HG02610 (cell line): ENCODE measurements at regions not wholly inside any gene's neighbourhood (a gene's known extent, or its start where the extent isn't known, plus 50 kb on each side); places are given as distances from the start of the nearest gene placed in this dataset.
"Not testable (repeated sequence)": the region's sequence is repeated elsewhere in the genome, so short reads cannot be mapped to it uniquely, and the experiment has no call there.

Experiments used
- ATAC-seq: cut with Tn5 transposase; IDR thresholded peaks from one replicate; pipeline ENCODE4 v1.9.1; 2021; ENCODE audit warnings: mild to moderate bottlenecking, moderate library complexity; ENCODE audit not compliant: unreplicated experiment

DNA sequence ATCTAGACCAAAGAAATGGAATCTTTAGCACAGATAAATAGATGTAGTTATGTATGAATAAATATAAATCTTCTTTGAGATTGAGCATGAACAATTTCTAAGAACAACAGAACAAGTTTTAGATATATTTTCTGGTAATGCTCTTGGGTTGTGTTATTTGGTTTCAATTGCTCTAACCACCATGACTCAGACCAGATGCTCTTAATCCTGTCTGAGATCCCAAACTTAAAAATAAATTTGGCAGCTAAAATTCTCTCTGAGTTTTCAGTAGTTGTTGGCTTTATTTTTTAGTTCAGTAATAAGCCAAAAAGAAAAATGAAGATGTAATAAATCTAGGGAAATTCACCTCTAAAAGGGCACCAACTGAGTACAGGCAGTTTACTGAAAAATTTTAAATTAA is 1693.4 kb downstream of the NCAM2 start:
- no peak for ATAC-seq

DNA sequence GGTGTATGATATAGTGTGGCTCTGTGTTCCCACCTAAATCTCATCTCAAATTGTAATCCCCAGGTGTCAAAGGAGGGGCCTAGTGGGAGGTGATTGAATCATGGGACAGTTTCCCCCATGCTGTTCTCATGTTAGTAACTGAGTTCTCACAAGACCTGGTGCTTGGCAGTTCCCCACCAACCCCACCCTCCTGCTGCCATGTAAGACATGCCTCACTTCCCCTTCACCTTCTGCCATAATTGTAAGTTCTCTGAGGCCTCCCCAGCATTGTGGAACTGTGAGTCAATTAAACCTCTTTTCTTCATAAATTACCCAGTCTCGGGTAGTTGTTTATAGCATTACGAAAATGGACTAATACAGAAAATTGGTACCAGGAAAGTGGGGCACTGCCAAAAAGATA is 1705.3 kb downstream of the NCAM2 start:
- ATAC-seq = no peak

DNA sequence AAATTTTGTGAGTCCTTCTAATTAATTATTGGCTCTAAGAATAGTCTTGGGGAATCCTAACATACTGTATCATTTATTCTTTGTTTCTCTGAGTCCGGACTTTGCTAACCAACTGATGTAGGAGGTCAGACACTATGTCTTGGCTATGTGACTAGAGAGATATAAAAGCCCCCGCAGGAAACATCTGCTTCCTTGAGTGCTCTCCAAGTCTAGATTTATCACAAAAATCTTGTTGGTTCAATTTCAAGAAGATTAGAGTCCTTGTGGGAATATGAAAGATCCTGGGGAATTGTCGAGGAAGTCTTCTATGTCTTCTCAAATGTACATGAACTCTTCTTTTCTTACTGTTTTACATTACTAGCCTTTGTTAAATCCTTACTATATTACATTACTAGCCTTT is 1712.5 kb downstream of the NCAM2 start:
- ATAC-seq = no peak

DNA sequence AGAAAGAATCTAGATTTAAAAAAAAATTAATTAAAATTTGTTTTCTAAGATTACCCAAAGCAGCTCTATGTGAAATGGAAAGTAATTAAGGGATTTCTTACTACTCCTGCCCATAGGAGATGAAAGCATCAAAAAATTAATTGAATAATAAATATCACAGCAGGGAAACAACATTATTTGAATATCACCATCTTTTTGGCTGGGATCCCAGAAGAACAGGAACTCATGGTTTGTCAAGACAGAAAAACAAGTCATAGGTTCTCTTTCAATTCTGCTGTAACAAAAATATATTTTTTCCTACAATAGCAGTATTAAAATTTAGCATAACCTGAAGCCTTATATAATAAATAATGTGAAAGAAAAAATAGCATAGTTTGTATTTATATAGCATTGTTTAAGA is 1713.4 kb downstream of the NCAM2 start:
- no peak for ATAC-seq

DNA sequence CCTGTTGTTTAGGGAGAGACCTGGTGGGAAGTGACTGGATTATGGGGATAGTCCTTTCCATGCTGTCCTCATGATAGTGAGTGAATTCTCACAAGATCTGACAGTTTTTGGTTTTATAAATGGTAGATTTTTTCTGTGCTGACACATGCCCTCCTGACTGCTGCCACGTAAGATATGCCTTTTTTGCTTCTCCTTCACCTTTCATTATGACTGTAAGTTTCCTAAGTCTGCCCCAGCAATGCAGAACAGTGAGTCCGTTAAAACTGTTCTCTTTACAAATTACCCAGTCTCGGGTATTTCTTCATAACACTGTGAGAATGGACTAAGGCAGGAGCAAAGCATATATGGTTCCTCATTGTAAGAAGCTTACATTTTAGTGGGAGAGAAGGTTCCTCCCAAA is 1727.2 kb downstream of the NCAM2 start:
- peak; percentile 84 for ATAC-seq

DNA sequence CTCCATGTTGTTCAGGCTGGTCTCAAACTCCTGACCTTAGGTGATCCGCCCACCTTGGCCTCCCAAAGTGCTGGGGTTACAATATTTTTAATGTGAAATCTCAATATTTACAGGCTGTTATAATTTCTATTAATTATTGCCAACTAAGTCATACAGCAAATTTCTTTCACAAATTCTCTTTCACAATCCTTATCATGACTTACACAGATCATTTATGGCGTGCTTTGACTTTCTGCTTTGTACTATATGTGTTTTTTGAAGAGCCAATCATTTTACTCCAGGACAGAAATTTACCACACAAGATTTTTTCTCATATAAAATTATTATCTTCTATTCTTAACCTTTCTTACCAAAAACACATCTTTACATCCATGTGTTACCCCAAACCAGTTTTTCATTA is 1729.9 kb downstream of the NCAM2 start:
- no peak for ATAC-seq

DNA sequence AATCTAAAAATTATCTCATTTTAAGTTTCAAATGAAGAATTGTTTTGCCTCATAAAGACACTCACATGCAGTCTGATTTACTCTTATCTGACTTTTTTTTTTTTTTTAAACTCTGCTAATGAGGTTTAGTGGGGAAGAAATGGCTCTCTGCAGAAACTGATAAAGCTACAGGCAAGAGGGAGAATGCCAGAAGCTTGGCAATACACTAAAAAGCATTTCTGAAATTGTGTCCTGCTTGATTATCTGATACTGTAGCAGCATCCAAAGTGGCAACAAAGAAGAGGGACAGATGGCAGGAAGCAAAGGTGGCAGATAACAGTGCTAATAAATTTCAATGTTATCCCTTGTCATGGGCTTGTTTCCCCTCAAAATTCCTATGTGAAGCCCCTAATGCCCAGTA is 1744.9 kb downstream of the NCAM2 start:
- ATAC-seq = no peak

DNA sequence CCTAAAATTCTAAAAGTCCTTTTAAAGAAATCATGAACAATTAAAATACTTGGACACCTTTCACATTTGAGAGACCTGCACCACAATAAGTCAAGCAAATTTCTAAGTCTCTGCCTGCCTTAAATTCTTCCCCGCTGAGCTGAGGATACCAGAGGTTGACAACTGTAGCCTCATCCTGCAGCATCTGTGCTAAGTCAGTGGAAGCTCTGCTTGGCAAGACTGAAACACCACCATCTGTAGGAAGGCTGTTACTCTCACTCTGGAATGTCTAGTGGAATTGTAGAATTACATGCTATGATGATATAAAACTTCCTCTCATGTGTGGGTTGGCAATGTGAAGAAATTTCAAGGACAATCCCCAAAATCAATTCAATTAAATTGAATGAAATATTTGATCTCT is 1756.5 kb downstream of the NCAM2 start:
- no peak for ATAC-seq

DNA sequence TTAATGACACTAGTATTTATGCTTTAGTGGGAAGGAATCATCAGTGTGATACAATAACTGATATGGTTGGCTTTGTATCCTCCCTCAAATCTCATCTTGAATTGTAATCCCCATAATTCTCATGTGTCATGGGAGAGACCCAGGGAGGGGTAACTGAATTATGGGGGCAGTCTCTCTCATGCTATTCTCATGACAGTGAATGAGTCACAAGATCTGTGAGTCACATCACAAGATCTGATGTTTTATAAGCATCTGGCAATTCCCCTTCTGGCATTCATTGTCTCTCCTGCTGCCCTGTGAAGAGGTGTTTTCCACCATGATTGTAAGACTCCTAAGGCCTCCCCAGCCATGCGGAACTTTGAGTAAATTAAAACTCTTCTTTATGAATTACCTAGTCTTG is 1760.3 kb downstream of the NCAM2 start:
- peak; percentile 67 for ATAC-seq

DNA sequence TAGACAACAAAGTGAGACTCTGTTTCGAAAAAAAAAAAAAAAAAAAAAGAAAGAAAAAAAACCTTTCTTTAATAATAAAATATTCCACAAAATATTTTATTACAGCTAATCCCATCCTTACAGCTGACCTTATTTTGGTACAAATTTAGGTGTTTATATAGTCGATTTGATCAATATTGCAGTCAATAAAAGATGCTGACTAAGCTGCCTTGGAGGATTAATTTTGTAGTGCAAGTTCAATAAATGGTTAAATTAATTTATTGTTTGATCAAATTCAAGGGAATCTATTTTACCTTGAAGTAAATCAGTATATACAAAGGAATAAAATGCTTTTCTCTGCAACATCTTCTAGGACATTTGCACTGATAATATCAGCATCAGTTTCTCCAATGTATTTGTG is 1764.3 kb downstream of the NCAM2 start:
- no peak for ATAC-seq

DNA sequence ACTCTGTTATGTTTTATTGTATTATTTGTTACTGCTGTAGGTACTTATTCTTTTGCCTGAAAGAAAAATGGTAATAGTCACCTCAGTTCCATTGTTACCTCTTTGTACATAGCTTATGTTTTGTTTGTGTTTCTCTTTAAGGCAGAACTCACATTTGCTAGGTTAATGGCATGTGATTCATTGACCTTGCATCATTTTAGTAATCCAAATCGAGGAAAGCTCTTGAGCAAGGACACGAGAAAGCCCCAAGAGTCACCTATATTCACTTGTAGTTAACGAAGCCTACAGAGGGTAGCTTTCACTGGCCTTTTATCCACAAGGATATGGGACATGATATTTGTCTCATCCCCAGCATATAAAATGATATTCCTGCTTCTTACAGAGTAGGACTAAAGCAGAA is 1765.2 kb downstream of the NCAM2 start:
- ATAC-seq = no peak

DNA sequence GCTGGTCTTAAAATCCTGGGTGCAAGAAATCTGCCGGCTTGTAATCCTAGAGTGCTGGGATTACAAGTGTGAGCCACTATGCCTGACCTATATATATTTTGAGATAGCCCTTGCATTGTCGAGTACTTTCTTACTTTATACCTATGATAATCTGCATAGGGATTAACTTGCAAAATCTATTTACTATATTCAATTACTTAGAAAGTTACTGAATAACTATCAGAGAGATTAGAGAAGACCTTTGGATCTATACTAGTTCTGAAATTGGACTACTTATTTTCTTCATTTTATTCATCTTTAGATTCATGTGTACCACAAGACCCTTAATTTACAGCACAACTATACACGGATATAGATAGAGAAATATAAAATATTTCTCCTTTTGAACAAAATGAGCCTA is 1766.0 kb downstream of the NCAM2 start:
- ATAC-seq = no peak

DNA sequence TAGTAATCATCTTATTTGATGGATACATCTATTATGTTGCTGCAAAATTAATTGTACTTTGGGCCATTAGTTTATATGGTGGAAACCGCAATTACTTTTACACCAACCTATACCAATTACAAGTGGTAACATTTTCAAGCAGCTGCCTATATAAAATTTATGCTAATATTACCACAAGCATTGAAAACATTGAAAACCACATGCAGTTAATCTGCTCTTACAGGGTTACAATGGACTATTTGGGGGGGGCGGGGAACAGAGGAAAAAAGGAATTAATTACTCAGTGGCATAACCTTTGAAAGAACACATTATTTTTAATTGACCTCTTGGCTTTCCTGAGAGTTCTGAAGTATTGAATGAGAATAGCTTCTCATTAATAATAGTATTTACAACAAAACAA is 1793.2 kb downstream of the NCAM2 start:
- no peak for ATAC-seq

DNA sequence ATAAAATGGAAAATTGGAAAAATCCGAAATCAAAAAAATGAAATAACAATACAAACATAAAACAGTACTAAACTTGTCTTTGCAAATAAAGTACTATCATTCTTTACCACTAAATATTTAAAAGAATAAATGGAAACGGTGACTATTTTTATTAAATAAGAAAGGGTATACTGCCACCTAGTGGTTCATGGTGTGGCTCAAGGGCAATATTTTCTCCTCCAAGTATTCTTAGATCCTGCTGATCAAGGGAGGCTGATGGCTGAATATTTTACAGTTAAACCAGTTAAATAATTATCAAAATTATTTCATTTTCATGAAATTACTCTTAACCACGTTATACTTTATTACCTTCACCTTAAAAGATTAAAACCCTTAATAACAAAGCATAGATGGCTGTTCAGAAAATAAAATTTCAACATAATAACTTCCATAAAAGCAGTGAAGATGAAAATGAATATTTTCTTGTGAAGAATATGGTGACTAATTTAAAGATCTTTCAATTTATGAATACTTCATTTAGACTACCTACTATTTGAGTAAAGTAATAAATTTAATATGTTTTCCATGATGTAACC is 1793.9 kb downstream of the NCAM2 start:
- ATAC-seq = peak; percentile 57

DNA sequence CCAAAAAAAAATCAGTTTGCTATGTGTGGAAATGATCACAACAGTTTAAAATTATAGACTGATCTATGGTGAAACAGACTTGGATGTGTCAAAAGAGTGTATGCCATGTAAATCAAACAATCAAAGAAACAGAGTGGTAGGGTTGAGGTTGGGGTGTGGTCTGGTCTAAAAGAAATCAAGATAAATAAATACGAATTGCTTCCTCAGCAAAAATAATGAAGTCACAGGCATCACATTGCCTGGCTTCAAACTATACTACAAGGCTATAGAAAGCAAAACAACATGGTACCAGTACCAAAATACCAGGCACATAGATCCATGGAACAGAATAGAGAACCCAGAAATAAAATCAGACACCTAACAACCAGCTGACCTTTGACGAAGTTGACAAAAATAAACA is 1796.9 kb downstream of the NCAM2 start:
- ATAC-seq = no peak

DNA sequence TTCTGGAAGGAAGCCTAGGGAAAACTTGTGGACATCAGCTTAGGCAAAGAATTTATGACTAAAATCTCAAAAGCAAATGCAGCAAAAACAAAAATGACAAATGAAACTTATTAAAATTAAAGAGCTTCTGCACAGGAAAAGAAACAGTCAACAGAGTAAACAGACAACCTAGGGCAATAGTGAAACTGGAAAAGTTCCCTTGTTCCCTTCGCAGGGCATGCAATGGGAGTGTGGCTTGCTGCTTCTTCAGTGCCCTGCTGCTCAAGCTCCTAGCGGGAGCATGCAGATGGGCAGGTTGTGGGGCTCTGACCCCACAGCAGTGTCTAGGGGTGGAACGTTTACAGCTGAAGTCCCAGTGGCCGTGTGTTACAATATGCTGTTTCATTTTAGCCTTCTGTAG is 1797.4 kb downstream of the NCAM2 start:
- ATAC-seq = no peak

DNA sequence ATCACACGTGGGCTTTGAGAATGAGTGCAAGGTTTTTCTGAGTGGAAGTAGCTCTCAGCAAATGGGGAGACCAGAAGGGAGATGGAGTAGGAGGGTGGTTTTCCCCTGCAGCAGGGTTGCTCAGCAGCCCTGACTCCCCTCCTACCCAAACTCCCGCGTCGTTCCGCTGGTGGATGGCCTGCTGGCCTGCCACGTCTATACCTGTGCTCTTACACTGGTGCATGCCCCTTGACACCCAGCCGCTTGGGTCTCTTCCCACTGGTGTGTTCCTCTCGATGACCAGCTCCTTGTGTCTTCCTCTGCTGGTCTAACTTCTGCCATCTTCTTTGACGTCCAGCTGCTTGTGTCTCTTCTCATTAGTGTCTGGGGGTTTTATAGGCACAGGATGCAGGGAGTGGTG is 1797.9 kb downstream of the NCAM2 start:
- no peak for ATAC-seq

DNA sequence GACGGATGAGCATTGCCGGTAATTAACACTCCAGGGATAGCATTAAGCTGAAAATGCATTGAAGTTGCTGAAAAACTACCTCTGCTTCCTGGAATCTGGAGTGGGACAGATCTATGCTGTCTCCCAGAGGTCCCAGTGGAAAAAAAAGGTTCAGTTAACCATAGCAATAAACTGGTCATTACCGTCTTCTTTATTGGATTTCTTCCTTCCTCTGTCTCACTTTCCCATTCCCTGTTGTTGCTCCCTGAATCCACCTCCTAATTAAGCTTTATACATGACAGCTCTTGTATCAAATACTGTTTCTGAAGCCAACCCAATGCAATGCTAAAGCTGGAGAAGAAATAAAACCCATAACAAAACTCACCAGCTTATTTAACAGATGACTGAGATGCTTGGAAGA is 1805.9 kb downstream of the NCAM2 start:
- no peak for ATAC-seq

DNA sequence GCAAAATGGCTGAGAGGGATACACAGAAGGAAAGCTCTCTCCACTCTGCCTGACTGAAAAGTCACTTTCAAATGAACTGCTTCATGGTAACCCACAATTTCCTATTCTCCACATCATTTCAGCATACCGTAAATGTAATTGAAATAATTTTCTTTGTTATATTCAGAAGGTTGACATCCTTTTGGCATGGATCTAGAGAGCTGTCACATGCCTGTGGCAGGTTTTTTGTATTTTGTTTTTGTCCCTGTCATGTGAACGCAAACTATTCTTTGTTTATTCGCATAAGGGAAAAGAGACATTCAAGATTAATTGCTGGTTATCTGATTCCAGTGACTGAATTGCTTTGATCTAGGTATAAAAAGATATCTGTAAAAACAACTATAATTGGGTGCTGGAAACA is 1808.1 kb downstream of the NCAM2 start:
- ATAC-seq = no peak

DNA sequence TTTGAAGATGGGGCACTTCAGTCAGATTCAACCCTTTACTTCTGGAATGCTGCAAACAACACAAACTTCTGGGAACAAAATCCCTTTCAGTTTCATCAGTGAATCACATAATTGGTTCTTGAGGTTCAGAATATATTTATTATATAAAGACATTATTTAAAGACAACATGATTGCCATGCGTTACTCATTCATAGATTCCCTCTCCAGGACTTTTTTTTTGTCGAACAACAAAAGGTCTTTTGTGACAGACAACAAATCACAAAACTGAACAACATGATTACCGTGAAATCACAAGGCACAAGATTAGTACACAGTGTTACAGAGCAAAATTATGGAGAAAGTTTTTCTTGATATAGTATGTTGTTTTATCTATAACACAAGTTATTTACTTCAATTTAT is 1815.0 kb downstream of the NCAM2 start:
- ATAC-seq = no peak

DNA sequence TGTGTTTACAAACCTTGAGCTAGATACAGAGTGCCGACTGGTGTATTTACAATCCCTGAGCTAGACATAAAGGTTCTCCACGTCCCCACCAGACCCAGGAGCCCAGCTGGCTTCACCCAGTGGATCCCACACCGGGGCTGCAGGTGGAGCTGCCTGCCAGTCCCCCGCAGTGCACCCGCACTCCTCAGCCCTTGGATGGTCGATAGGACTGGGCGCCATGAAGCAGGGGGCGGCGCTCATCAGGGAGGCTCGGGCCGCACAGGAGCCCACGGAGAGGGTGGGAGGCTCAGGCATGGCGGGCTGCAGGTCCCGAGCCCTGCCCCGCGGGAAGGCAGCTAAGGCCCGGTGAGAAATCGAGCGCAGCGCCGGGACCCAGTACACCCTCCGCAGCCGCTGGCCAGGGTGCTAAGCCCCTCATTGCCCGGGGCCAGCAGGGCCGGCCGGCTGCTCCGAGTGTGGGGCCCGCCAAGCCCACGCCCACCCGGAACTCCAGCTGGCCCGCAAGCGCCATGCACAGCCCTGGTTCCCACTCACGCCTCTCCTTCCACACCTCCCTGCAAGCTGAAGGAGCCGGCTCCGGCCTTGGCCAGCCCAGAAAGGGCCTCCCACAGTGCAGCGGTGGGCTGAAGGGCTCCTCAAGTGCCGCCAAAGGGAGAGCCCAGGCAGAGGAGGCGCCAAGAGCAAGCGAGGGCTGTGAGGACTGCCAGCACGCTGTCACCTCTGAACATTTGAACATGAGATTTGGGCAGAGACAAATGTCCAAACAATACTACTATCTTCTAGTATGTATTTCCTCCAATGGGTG is 1820.7 kb downstream of the NCAM2 start:
- ATAC-seq = not testable (repeated sequence)

DNA sequence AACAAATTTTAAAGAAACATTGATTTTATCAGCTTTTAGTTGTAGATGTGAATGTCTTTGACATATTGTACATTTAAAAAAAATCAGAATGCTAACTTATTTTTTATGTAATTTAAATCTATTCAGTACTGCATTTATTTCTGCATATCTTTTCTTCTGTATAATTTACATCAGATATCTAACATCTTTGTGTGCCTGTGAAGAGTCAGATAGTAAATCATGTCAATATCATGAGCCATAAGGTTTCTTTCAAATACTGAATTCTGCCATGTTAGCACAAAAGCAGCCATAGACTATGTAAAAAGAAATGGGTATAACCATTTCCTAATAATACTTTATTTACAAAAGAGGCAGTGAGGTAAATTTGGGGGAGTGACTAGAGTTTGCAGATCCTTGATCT is 1829.2 kb downstream of the NCAM2 start:
- no peak for ATAC-seq

DNA sequence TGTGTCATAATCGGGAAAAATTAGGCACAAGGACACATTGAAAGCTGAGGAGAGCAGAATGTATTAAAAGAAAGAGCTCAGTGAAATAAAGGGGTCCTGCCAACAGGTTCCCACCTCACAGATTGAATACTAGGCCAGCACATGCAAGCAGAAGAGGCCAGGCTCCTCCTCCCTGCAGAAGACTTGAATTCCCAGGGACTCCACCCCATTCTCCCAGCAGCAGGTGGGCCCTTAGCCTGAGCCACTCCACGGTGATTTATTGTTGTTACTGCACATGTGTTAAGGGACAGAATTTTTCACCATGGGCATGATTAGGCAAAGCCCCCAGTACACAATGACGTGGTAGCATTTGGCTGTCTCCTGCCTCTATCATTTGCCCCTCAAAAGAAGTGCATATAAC is 1844.7 kb downstream of the NCAM2 start:
- ATAC-seq = no peak
